ENCODE measurements at regions not wholly inside any gene's neighbourhood (a gene's known extent, or its start where the extent isn't known, plus 50 kb on each side); places are given as distances from the start of the nearest gene placed in this dataset.

DNA sequence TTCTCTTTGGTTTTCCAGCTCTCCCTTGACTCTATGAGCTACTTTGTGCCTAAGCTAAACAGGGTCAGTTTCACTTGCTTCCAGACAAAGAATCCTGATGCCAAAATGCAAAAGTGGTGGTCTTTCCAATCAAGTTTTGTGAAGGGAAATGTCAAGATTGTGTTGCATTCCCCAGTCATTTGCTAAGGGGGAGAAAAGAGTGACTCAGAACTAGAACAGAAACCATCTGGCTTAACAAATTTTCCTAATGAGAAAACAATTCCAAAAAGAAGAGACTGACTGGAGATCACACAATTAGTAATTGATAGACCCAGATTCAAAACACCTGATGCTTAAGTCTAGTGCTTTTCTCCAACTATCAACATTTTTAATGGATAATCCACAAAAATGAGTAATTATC lies 235.1 kb upstream of the DIO2 start:
- DNase-seq (ENCODE audit: low read depth in 2 of 2), result peak in 1 of 2 donors; percentile 19
- TF ChIP-seq, protein P1, sequence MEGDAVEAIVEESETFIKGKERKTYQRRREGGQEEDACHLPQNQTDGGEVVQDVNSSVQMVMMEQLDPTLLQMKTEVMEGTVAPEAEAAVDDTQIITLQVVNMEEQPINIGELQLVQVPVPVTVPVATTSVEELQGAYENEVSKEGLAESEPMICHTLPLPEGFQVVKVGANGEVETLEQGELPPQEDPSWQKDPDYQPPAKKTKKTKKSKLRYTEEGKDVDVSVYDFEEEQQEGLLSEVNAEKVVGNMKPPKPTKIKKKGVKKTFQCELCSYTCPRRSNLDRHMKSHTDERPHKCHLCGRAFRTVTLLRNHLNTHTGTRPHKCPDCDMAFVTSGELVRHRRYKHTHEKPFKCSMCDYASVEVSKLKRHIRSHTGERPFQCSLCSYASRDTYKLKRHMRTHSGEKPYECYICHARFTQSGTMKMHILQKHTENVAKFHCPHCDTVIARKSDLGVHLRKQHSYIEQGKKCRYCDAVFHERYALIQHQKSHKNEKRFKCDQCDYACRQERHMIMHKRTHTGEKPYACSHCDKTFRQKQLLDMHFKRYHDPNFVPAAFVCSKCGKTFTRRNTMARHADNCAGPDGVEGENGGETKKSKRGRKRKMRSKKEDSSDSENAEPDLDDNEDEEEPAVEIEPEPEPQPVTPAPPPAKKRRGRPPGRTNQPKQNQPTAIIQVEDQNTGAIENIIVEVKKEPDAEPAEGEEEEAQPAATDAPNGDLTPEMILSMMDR (IDR thresholded peaks at IDR 0.05; ENCODE audit: low read depth, low read length), result no peak
- no peak overlapping the region for H3K4me3 ChIP-seq (replicated peaks in 1 of 2; ENCODE audit: low read depth in 2 of 2, low read length in 2 of 2)

DNA sequence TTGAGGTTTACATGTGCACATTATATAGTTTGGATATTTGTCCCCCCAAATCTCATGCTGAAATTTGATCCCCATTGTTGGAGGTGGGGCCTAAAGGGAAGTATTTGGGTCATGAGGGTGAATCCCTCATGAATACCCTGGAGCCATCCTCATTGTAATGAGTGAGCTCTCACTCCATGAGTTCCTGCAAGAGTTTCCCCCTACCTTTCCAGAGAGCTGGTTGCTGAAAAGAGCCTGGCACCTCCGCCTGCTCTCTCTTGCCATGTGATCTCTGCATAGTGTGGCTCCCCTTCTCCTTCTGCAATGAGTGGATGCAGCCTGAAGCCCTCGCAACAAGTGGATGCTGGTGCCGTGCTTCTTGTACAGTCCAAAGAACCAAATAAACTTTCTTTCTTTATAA lies 234.3 kb upstream of the DIO2 start:
- TF ChIP-seq, protein P1 (IDR thresholded peaks at IDR 0.05; ENCODE audit: low read depth, low read length), result no peak
- DNase-seq (ENCODE audit: low read depth in 2 of 2), result no peak
- no peak overlapping the region for H3K4me3 ChIP-seq (replicated peaks in 1 of 2; ENCODE audit: low read depth in 2 of 2, low read length in 2 of 2)

DNA sequence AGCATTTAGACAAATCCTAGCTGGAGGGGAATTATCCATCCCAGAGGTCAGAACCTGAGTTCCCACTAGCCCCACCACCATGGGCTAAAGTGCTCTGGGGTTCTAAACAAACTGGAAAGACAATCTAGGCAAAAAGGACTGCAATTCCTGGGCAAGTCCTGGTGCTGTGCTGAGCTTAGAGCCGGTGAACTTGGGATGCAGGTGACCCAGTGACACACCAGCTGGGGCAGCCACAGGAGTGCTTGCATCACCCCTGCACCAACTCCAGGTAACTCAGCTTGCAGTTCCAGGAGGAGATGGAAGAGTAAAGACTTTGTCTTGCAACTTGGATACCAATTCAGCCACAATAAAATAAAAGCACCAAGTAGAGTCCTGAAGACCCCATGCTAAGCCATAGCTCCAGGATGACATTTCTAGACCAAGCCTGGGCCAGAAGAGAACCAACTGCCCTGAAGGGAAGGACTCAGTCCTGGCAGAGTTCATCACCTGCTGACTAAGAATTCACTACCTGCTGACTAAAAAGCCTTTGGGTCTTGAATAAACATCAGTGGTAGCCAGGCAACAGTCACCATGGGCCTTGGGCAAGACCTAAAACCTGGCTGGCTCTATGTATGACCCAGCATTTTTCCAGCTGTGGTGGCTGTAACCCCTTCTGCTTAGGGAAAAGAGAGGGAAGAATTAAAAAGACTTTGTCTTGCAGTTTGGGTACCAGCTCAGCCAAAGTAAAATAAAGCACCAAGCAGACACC lies 223.4 kb upstream of the DIO2 start:
- TF ChIP-seq, protein P1 (IDR thresholded peaks at IDR 0.05; ENCODE audit: low read depth, low read length), result no peak
- peak in 1 of 2 donors; percentile 51 for DNase-seq (ENCODE audit: low read depth in 2 of 2)
- no peak overlapping the region for H3K4me3 ChIP-seq (replicated peaks in 1 of 2; ENCODE audit: low read depth in 2 of 2, low read length in 2 of 2)

DNA sequence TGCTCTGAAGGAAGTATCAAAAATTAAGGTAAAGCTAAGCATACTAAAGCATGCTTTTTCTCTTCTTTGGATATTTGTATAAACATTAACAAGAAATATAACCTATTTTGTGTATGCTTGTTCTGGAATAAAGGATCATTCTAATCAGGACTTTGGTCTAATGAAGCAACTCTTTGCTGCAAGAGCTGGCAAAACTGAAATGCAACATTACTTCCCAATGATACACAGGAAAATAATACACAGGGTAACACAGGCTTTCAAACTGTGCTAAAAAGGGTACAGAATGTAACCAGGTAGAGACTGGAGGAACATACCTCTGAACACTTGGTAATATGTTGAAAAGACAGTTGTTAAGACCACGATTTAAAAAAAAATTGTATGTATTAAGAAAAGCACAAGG lies 222.5 kb upstream of the DIO2 start:
- no peak for DNase-seq (ENCODE audit: low read depth in 2 of 2)
- TF ChIP-seq, protein P1 (IDR thresholded peaks at IDR 0.05; ENCODE audit: low read depth, low read length), result no peak
- H3K4me3 ChIP-seq (replicated peaks in 1 of 2; ENCODE audit: low read depth in 2 of 2, low read length in 2 of 2), result no peak overlapping the region

DNA sequence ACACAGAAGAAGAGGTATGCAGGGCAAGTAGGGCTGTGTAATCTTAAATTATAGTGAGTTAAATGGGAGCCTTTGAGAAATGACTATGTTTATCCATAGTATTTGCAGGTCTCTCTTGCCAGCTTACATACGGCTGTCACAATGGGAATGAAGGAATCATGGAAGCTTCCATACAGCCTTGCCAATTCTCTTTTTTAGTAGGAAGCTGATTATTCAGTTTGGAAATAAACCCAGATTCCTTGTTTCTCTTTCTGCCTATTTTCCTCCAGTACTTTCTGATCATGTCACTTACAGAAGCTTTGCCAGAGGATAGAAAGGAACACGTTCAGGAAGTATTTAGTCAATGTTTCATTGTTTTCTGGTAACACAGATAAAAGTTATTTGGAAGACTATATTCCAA lies 217.4 kb upstream of the DIO2 start:
- peak in 1 of 2 donors; percentile 22 for DNase-seq (ENCODE audit: low read depth in 2 of 2)

DNA sequence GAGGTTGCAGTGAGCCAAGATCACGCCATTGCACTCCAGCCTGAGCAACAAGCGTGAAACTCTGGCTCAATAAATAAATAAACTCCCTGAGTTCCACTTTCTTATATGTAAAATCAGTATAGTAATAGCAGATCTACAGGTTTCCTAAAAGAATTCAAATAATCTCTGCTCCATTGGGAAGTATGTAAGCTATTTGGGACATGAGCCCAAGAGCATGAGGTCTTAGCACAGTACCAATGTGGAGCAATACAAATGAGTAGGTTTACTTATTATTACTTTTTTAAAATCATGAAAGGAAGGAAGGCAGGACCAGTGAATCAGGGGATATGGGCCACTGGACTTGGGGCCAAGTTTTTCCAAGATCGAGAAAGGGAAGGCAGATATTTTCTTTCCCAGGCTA lies 216.9 kb upstream of the DIO2 start:
- DNase-seq (ENCODE audit: low read depth in 2 of 2), result peak; percentile 36 to 51
- no peak overlapping the region for H3K4me3 ChIP-seq (replicated peaks in 1 of 2; ENCODE audit: low read depth in 2 of 2, low read length in 2 of 2)
- TF ChIP-seq, protein P1 (IDR thresholded peaks at IDR 0.05; ENCODE audit: low read depth, low read length), result no peak

More for the DNA sequence above, 217.4 kb upstream of the DIO2 start:
- no peak overlapping the region for H3K4me3 ChIP-seq (replicated peaks in 1 of 2; ENCODE audit: low read depth in 2 of 2, low read length in 2 of 2)
- TF ChIP-seq, protein P1 (IDR thresholded peaks at IDR 0.05; ENCODE audit: low read depth, low read length), result no peak

DNA sequence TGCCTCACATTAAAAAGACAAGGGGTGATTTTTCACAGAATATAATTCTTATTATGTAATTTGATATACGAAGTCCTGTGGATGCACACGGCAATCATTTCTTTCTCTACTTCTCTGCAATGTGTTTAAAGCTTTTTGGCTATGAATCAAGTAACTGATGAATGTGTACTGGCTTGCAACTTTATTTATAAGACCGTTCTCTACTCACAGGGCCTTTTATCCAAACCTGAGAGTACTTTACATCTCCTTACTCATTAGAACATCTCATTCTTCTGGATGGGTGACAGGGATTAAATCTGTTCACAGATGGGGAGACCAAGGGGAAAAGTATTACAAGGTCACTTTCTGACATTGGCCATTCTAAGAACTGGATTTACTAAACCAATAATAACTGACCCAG lies 215.8 kb upstream of the DIO2 start:
- no peak overlapping the region for H3K4me3 ChIP-seq (replicated peaks in 1 of 2; ENCODE audit: low read depth in 2 of 2, low read length in 2 of 2)
- peak; percentile 37 to 40 for DNase-seq (ENCODE audit: low read depth in 2 of 2)
- TF ChIP-seq, protein P1 (IDR thresholded peaks at IDR 0.05; ENCODE audit: low read depth, low read length), result no peak

Data from cardiac fibroblast (primary cell).